HL-60 (cell line): ENCODE measurements at regions not wholly inside any gene's neighbourhood (a gene's known extent, or its start where the extent isn't known, plus 50 kb on each side); places are given as distances from the start of the nearest gene placed in this dataset.

Experiments
- DNase-seq, 2 experiments: peaks; one replicate each; pipeline ENCODE4 v3.0.0-alpha.2; 2010 to 2020; ENCODE audit warnings: low read depth in 1 of 2, low spot score in 1 of 2
- H3K27ac ChIP-seq: fragments of 250-450 bp; sonication (Bioruptor Pico); replicated peaks from 2 replicates; pipeline ENCODE4 v1.5.1; 2020; ENCODE audit warnings: mild to moderate bottlenecking, moderate library complexity
- H3K27me3 ChIP-seq: fragments of 250-450 bp; sonication (Bioruptor Pico); 2 replicates; pipeline ENCODE4 v1.5.1; 2021; ENCODE audit warnings: mild to moderate bottlenecking, moderate library complexity; ENCODE audit not compliant: insufficient read depth, poor library complexity, severe bottlenecking
- H3K4me3 ChIP-seq: replicated peaks from 2 replicates; pipeline ENCODE4 v1.5.1; 2011; ENCODE audit warnings: mild to moderate bottlenecking, control low read depth, low read length; ENCODE audit not compliant: insufficient read depth
- GABPA ChIP-seq: IDR thresholded peaks from 2 replicates; pipeline ENCODE4 v1.6.1; 2012; ENCODE audit warnings: low read depth
- POLR2AphosphoS5 ChIP-seq: IDR thresholded peaks from 2 replicates; pipeline ENCODE4 v1.6.1; 2012; ENCODE audit warnings: low read depth
- SPI1 ChIP-seq: IDR thresholded peaks from 2 replicates; pipeline ENCODE4 v1.6.1; 2012; ENCODE audit warnings: low read depth, mild to moderate bottlenecking, borderline replicate concordance
- TF ChIP-seq, protein P1 (sequence below): IDR thresholded peaks from 2 replicates; pipeline ENCODE4 v1.6.1; 2012; ENCODE audit warnings: low read depth; ENCODE audit not compliant: insufficient replicate concordance
- TF ChIP-seq, protein P2 (sequence below): IDR thresholded peaks from one replicate; pipeline ENCODE4 v1.5.1; 2011; ENCODE audit warnings: low read length, control low read depth, inconsistent platforms; ENCODE audit not compliant: insufficient read depth

DNA sequence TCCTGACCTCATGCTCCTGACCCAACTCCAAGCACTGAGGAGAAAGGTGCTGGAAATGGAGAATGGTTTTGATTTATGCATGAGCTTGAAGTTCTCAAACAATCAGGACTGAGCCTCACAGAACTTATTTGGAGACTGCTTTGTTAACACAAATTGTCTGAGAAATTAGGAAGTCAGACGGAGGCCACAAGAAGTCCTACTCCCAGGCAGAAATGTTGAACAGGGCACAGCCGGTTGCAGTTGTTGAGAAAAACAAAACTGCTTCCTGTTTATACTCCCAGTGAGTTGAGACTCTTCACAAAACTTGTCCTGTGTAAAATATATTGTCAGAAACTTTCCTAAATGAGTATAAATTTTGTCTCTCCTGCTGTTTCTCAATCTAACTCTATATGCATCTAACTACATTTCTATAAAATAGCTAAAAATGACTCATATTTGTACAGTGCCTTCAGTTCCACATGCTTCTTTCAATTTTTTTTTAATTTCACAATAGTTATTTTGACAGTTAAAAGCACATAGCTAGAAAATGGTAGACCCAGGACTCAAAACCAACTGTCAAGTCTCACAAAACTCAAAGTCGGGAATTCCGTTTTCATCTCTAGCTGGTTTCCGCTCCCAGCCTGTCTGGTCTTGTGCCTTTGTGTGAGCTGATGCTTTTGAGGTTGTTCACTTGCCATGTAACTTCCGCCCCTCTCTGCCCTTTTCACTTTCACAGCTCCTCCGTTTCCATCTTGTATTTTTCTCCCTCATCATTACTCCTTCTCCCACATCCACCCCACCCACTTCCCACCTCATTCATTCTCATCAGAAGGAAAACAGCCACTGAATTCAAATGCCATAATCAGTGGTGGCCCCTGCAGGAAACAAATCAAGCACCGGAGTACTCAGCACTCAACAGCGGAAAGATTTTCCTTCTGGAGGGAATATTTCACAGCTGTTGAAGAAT, 215.0 kb downstream of the SUCLG1 start:
- peak overlapping the region; percentile 49 for H3K27ac ChIP-seq
- peak in 1 of 2 experiments; percentile 61 for DNase-seq
- H3K4me3 ChIP-seq = no peak overlapping the region
- no peaks in the 10 kb centered on the region for H3K27me3 ChIP-seq
- TF ChIP-seq SPI1 = peak; percentile 63; the same call in 1 of the 2 replicates
- TF ChIP-seq, protein P1, sequence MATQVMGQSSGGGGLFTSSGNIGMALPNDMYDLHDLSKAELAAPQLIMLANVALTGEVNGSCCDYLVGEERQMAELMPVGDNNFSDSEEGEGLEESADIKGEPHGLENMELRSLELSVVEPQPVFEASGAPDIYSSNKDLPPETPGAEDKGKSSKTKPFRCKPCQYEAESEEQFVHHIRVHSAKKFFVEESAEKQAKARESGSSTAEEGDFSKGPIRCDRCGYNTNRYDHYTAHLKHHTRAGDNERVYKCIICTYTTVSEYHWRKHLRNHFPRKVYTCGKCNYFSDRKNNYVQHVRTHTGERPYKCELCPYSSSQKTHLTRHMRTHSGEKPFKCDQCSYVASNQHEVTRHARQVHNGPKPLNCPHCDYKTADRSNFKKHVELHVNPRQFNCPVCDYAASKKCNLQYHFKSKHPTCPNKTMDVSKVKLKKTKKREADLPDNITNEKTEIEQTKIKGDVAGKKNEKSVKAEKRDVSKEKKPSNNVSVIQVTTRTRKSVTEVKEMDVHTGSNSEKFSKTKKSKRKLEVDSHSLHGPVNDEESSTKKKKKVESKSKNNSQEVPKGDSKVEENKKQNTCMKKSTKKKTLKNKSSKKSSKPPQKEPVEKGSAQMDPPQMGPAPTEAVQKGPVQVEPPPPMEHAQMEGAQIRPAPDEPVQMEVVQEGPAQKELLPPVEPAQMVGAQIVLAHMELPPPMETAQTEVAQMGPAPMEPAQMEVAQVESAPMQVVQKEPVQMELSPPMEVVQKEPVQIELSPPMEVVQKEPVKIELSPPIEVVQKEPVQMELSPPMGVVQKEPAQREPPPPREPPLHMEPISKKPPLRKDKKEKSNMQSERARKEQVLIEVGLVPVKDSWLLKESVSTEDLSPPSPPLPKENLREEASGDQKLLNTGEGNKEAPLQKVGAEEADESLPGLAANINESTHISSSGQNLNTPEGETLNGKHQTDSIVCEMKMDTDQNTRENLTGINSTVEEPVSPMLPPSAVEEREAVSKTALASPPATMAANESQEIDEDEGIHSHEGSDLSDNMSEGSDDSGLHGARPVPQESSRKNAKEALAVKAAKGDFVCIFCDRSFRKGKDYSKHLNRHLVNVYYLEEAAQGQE = no peak

- Histone ChIP-seq H3K27me3 (no peaks in the 10 kb centered on the region), H3K4me3 (no peak overlapping the region), H3K27ac (peak overlapping the region; percentile 69)
- no peak for TF ChIP-seq GABPA
- TF ChIP-seq, protein P1 = no peak
- TF ChIP-seq, protein P2, sequence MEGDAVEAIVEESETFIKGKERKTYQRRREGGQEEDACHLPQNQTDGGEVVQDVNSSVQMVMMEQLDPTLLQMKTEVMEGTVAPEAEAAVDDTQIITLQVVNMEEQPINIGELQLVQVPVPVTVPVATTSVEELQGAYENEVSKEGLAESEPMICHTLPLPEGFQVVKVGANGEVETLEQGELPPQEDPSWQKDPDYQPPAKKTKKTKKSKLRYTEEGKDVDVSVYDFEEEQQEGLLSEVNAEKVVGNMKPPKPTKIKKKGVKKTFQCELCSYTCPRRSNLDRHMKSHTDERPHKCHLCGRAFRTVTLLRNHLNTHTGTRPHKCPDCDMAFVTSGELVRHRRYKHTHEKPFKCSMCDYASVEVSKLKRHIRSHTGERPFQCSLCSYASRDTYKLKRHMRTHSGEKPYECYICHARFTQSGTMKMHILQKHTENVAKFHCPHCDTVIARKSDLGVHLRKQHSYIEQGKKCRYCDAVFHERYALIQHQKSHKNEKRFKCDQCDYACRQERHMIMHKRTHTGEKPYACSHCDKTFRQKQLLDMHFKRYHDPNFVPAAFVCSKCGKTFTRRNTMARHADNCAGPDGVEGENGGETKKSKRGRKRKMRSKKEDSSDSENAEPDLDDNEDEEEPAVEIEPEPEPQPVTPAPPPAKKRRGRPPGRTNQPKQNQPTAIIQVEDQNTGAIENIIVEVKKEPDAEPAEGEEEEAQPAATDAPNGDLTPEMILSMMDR = no peak
- TF ChIP-seq SPI1 = peak; percentile 40; the same call in 1 of the 2 replicates
- peak; percentile 60; the same call in 1 of the 2 replicates for TF ChIP-seq POLR2AphosphoS5
- DNase-seq = peak in 1 of 2 experiments; percentile 90
Observed at GRCh38 chr2:84238907-84239306, 220.2 kb downstream of the SUCLG1 start.

- DNase-seq = no peak
- no peak overlapping the region for H3K27ac ChIP-seq
- no peak overlapping the region for H3K4me3 ChIP-seq
- TF ChIP-seq SPI1 = no peak
- TF ChIP-seq, protein P1 = no peak
- TF ChIP-seq, protein P2 = no peak
- no peak for TF ChIP-seq GABPA
- no peak for TF ChIP-seq POLR2AphosphoS5
- no peaks in the 10 kb centered on the region for H3K27me3 ChIP-seq
Observed at GRCh38 chr2:84236288-84236687, 222.8 kb downstream of the SUCLG1 start.
